DOHH2 (cell line): ENCODE measurements at regions not wholly inside any gene's neighbourhood (a gene's known extent, or its start where the extent isn't known, plus 50 kb on each side); places are given as distances from the start of the nearest gene placed in this dataset.

Source experiments
- EZH2phosphoT487 ChIP-seq: fragments of 200-600 bp; sonication (generic); IDR thresholded peaks from 2 replicates; pipeline ENCODE4 v1.6.1; 2017; ENCODE audit warnings: borderline replicate concordance, mild to moderate bottlenecking, antibody characterized with exemption, low read length, moderate library complexity, mixed read lengths
- TF ChIP-seq, protein P1 (sequence below): fragments of 200-600 bp; sonication (generic); IDR thresholded peaks from one replicate; pipeline ENCODE4 v1.5.1; 2014; ENCODE audit warnings: antibody characterized with exemption, mild to moderate bottlenecking, low read depth, low read length; ENCODE audit not compliant: poor library complexity, severe bottlenecking

DNA sequence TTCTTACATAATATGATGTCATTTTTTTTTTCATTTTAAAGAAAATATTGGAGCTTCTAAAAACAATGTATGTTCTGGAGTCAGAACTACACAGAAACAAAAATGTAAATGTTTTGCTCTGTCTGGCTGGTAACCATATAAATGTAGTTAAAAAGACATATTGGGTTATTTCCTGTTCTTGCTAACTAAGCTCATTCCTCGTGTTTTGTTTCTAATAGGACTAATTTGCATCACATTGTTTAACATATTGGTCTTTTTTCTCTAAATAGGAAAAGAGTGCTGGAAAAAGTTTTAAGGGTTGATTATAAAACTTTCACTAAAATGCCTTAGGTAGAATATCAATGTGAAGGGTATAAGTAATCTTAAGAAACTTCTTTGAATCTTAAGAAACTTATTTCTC, 221.3 kb downstream of the SLC6A15 start:
- TF ChIP-seq, protein P1, sequence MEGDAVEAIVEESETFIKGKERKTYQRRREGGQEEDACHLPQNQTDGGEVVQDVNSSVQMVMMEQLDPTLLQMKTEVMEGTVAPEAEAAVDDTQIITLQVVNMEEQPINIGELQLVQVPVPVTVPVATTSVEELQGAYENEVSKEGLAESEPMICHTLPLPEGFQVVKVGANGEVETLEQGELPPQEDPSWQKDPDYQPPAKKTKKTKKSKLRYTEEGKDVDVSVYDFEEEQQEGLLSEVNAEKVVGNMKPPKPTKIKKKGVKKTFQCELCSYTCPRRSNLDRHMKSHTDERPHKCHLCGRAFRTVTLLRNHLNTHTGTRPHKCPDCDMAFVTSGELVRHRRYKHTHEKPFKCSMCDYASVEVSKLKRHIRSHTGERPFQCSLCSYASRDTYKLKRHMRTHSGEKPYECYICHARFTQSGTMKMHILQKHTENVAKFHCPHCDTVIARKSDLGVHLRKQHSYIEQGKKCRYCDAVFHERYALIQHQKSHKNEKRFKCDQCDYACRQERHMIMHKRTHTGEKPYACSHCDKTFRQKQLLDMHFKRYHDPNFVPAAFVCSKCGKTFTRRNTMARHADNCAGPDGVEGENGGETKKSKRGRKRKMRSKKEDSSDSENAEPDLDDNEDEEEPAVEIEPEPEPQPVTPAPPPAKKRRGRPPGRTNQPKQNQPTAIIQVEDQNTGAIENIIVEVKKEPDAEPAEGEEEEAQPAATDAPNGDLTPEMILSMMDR, result no peak
- TF ChIP-seq EZH2phosphoT487, result no peak
